CD4-positive, CD25-positive, alpha-beta regulatory T cell (primary cell): ENCODE measurements at regions not wholly inside any gene's neighbourhood (a gene's known extent, or its start where the extent isn't known, plus 50 kb on each side); places are given as distances from the start of the nearest gene placed in this dataset.

Experiments
- ATAC-seq, 2 donors: fragments of 150-1000 bp; cut with Tn5 transposase; one replicate each; pipeline ENCODE4 v1.10.0; 2021; ENCODE audit warnings: low read depth in 2 of 2, moderate number of reproducible peaks in 2 of 2, moderate library complexity in 1 of 2
- DNase-seq, 3 donors: peaks; one replicate each; pipeline versions ENCODE4 v3.0.0 to v3.0.0-alpha.2; 2012 to 2022; ENCODE audit warnings: mixed read lengths in 1 of 3
- H3K27ac ChIP-seq: one replicate; pipeline ENCODE4 v1.7.0; 2013; ENCODE audit warnings: mild to moderate bottlenecking, low read length; ENCODE audit not compliant: insufficient read depth, poor library complexity, severe bottlenecking
- H3K27me3 ChIP-seq: one replicate; pipeline ENCODE4 v1.7.0; 2013; ENCODE audit warnings: low read length; ENCODE audit not compliant: control insufficient read depth, insufficient read depth
- H3K36me3 ChIP-seq: one replicate; pipeline ENCODE4 v1.7.0; 2013; ENCODE audit warnings: mild to moderate bottlenecking, low read length, moderate library complexity; ENCODE audit not compliant: control insufficient read depth, insufficient read depth
- H3K4me1 ChIP-seq: 2 replicates; pipeline ENCODE4 v1.7.0; 2013; ENCODE audit warnings: mild to moderate bottlenecking, low read length; ENCODE audit not compliant: insufficient read depth, control insufficient read depth, poor library complexity, severe bottlenecking
- H3K4me3 ChIP-seq: one replicate; pipeline ENCODE4 v1.7.0; 2013; ENCODE audit warnings: low read depth, mild to moderate bottlenecking, low read length, moderate library complexity
- H3K9me3 ChIP-seq, 2 experiments: 1 replicate in 1 of 2; 2 replicates in 1 of 2; pipeline ENCODE4 v1.7.0; 2013; ENCODE audit warnings: low read length in 2 of 2, mild to moderate bottlenecking in 1 of 2, moderate library complexity in 1 of 2; ENCODE audit not compliant: control insufficient read depth in 2 of 2
- H3K27ac Mint-ChIP-seq, 3 donors: one replicate each; pipeline ENCODE4 v1.8.0; 2020 to 2022; ENCODE audit warnings: mild to moderate bottlenecking in 3 of 3, mixed read lengths in 3 of 3, moderate library complexity in 2 of 3
- H3K27me3 Mint-ChIP-seq: one replicate; pipeline ENCODE4 v1.8.0; 2022; ENCODE audit warnings: mild to moderate bottlenecking, mixed read lengths
- H3K36me3 Mint-ChIP-seq: one replicate; pipeline ENCODE4 v1.8.0; 2020; ENCODE audit warnings: mixed read lengths
- H3K4me1 Mint-ChIP-seq, 4 donors: one replicate each; pipeline ENCODE4 v1.8.0; 2020 to 2022; ENCODE audit warnings: mixed read lengths in 4 of 4, mild to moderate bottlenecking in 1 of 4
- H3K4me3 Mint-ChIP-seq, 4 donors: one replicate each; pipeline ENCODE4 v1.8.0; 2020 to 2022; ENCODE audit warnings: mild to moderate bottlenecking in 4 of 4, mixed read lengths in 4 of 4, moderate library complexity in 3 of 4
- H3K9me3 Mint-ChIP-seq, 7 donors: one replicate each; pipeline ENCODE4 v1.8.0; 2020 to 2022; ENCODE audit warnings: mixed read lengths in 7 of 7, mild to moderate bottlenecking in 3 of 7, moderate library complexity in 2 of 7

DNA sequence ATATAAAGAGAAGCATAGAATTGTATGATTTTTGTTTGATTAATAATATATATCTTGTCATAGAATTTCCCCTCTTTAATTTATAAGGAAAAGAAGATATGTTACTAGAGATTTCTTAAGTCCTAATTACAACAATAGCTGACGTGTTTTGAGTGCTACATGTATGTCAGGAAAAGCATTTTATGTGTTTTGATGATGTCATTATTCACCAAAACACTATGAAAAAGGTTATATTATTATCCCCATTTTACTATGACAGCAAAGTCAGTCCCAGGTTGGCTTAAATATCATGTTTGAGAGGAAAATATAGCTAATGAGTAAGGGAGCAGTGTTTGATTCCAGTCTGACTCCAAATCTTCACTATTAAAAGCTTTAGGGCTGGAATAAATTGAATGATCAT, 428.4 kb upstream of the GOLIM4 start:
- Histone ChIP-seq H3K27ac (no peak overlapping the region), H3K4me3 (no peak overlapping the region), H3K9me3 (no peaks in the 10 kb centered on the region), H3K27me3 (no peaks in the 10 kb centered on the region), H3K4me1 (no peaks in the 10 kb centered on the region), H3K36me3 (no peaks in the 10 kb centered on the region)
- Mint-ChIP-seq H3K27me3 (no peaks in the 10 kb centered on the region), H3K27ac (no peak overlapping the region), H3K9me3 (peaks cover 0 to 5% (median 2%) of the 10 kb centered on the region in 7 donors), H3K36me3 (no peaks in the 10 kb centered on the region), H3K4me1 (no peaks in the 10 kb centered on the region), H3K4me3 (no peak overlapping the region)
- no peak for ATAC-seq
- no peak for DNase-seq

- no peak for ATAC-seq
- Histone ChIP-seq H3K27me3 (no peaks in the 10 kb centered on the region), H3K4me1 (no peaks in the 10 kb centered on the region), H3K4me3 (no peak overlapping the region), H3K36me3 (no peaks in the 10 kb centered on the region), H3K27ac (no peak overlapping the region), H3K9me3 (no peaks in the 10 kb centered on the region)
- no peak for DNase-seq
- Mint-ChIP-seq H3K27me3 (no peaks in the 10 kb centered on the region), H3K4me3 (no peak overlapping the region), H3K9me3 (peaks cover 0 to 8% (median 0%) of the 10 kb centered on the region in 7 donors), H3K27ac (no peak overlapping the region), H3K36me3 (no peaks in the 10 kb centered on the region), H3K4me1 (no peaks in the 10 kb centered on the region)
These were observed 421.7 kb upstream of the GOLIM4 start for GRCh38 chr3:168517249-168518071.

GRCh38 chr3:168514252-168514651, 418.5 kb upstream of the GOLIM4 start:
- no peaks in the 10 kb centered on the region for H3K36me3 Mint-ChIP-seq
- no peak overlapping the region for H3K4me3 Mint-ChIP-seq
- DNase-seq (no peak), ATAC-seq (no peak)
- Histone ChIP-seq H3K4me1 (no peaks in the 10 kb centered on the region), H3K9me3 (no peaks in the 10 kb centered on the region), H3K4me3 (no peak overlapping the region), H3K36me3 (no peaks in the 10 kb centered on the region), H3K27me3 (no peaks in the 10 kb centered on the region), H3K27ac (no peak overlapping the region)
- H3K9me3 Mint-ChIP-seq = peaks cover 0 to 7% (median 0%) of the 10 kb centered on the region in 7 donors
- H3K4me1 Mint-ChIP-seq = no peaks in the 10 kb centered on the region
- H3K27me3 Mint-ChIP-seq = no peaks in the 10 kb centered on the region
- no peak overlapping the region for H3K27ac Mint-ChIP-seq

GRCh38 chr3:168512802-168513201, 417.1 kb upstream of the GOLIM4 start:
- Histone ChIP-seq H3K4me1 (no peaks in the 10 kb centered on the region), H3K27ac (no peak overlapping the region), H3K4me3 (no peak overlapping the region), H3K36me3 (no peaks in the 10 kb centered on the region), H3K27me3 (no peaks in the 10 kb centered on the region), H3K9me3 (no peaks in the 10 kb centered on the region)
- Mint-ChIP-seq H3K36me3 (no peaks in the 10 kb centered on the region), H3K4me3 (no peak overlapping the region), H3K27ac (no peak overlapping the region), H3K4me1 (no peaks in the 10 kb centered on the region), H3K9me3 (peaks cover 0 to 7% (median 2%) of the 10 kb centered on the region in 7 donors), H3K27me3 (no peaks in the 10 kb centered on the region)
- no peak for ATAC-seq
- DNase-seq = no peak

DNA sequence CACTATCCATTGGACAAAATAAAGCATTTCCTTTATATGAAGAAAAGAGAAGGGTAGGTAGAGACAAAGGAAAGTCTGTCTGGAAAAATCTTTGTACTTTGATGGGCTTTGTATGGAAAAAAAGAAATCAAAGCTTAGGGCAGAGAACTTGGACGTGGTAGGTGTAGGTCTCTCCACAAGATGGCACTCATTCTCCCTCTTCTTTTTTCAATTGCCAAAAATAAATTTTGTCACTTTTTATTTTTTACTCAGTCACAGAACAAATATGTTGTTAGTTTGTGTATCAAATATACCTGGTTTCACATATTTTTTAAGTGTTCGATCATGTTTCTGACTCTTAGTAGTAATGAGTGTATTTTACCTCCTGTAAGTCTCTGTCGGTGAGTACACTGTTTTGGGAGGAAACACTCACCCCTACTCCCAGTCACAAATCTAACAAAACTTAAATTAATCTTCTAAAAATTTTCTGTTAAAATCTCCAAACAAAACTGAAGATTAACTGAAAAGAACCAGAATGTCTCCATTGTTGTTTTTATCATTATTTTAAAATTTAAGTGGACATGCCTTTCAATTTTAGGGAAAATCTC, 415.8 kb upstream of the GOLIM4 start:
- ATAC-seq (no peak), DNase-seq (no peak)
- H3K4me1 Mint-ChIP-seq = no peaks in the 10 kb centered on the region
- H3K36me3 Mint-ChIP-seq = no peaks in the 10 kb centered on the region
- peaks cover 0 to 7% (median 2%) of the 10 kb centered on the region in 7 donors for H3K9me3 Mint-ChIP-seq
- H3K27me3 Mint-ChIP-seq = no peaks in the 10 kb centered on the region
- Histone ChIP-seq H3K9me3 (no peaks in the 10 kb centered on the region), H3K4me3 (no peak overlapping the region), H3K36me3 (no peaks in the 10 kb centered on the region), H3K27me3 (no peaks in the 10 kb centered on the region), H3K27ac (no peak overlapping the region), H3K4me1 (no peaks in the 10 kb centered on the region)
- H3K4me3 Mint-ChIP-seq = no peak overlapping the region
- H3K27ac Mint-ChIP-seq = no peak overlapping the region

GRCh38 chr3:168506589-168506988, 410.9 kb upstream of the GOLIM4 start:
- Mint-ChIP-seq H3K4me3 (no peak overlapping the region), H3K9me3 (peaks cover 0 to 8% (median 0%) of the 10 kb centered on the region in 7 donors), H3K4me1 (no peaks in the 10 kb centered on the region), H3K27me3 (no peaks in the 10 kb centered on the region), H3K36me3 (no peaks in the 10 kb centered on the region), H3K27ac (no peak overlapping the region)
- Histone ChIP-seq H3K4me3 (no peak overlapping the region), H3K9me3 (no peaks in the 10 kb centered on the region), H3K27me3 (no peaks in the 10 kb centered on the region), H3K27ac (no peak overlapping the region), H3K36me3 (no peaks in the 10 kb centered on the region), H3K4me1 (no peaks in the 10 kb centered on the region)
- ATAC-seq (no peak), DNase-seq (no peak)

DNA sequence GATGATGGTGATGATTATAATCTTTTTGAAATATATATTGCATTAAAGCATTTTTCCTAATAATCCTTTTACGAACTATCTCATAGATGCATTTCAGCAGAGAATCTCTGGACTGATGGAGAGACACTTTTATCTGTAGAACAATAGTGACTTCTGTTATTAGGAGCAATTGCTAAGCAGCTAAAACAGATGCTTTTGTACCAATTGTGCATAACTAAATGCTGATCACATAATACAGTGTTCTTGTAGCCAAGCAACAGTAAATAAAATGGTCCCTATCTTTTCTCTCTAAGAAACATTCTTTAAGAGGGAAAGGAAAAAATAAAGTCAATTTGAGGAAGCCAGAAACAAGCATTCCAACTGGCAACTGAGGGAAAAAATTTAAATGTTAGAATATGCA, 405.8 kb upstream of the GOLIM4 start:
- Mint-ChIP-seq H3K27me3 (no peaks in the 10 kb centered on the region), H3K9me3 (peaks cover 0 to 8% (median 0%) of the 10 kb centered on the region in 7 donors), H3K36me3 (no peaks in the 10 kb centered on the region), H3K4me1 (no peaks in the 10 kb centered on the region), H3K27ac (no peak overlapping the region), H3K4me3 (no peak overlapping the region)
- H3K9me3 ChIP-seq = no peaks in the 10 kb centered on the region
- no peak overlapping the region for H3K27ac ChIP-seq
- H3K27me3 ChIP-seq = no peaks in the 10 kb centered on the region
- H3K4me3 ChIP-seq = no peak overlapping the region
- DNase-seq (no peak), ATAC-seq (no peak)
- no peaks in the 10 kb centered on the region for H3K36me3 ChIP-seq
- no peaks in the 10 kb centered on the region for H3K4me1 ChIP-seq

DNA sequence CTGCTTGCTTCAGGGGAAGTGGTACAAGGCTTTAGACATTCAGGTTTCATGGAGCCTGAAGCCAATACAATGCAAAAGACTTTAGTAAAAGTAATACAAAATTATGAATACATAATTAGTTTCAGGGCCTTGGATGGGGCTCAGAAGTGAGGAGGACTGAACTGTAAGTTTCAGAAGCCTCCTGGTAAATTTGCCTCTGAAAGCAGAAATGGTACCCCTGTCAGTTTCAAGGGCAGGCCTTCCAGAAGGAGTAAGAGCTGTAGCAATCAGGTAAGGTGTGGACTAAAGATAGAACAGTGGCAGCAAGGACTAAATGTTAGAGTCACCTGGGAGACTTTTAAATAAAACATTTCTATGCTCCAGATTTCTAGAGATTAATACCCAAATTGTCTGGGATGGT, 402.5 kb upstream of the GOLIM4 start:
- H3K27me3 Mint-ChIP-seq = no peaks in the 10 kb centered on the region
- ATAC-seq (no peak), DNase-seq (no peak)
- no peaks in the 10 kb centered on the region for H3K4me1 ChIP-seq
- H3K27ac Mint-ChIP-seq = no peak overlapping the region
- no peaks in the 10 kb centered on the region for H3K27me3 ChIP-seq
- H3K9me3 ChIP-seq = no peaks in the 10 kb centered on the region
- H3K9me3 Mint-ChIP-seq = peaks cover 0 to 10% (median 1%) of the 10 kb centered on the region in 7 donors
- H3K27ac ChIP-seq = no peak overlapping the region
- no peaks in the 10 kb centered on the region for H3K36me3 Mint-ChIP-seq
- no peak overlapping the region for H3K4me3 ChIP-seq
- no peaks in the 10 kb centered on the region for H3K36me3 ChIP-seq
- no peak overlapping the region for H3K4me3 Mint-ChIP-seq
- no peaks in the 10 kb centered on the region for H3K4me1 Mint-ChIP-seq
